ENCODE measurements at regions not wholly inside any gene's neighbourhood (a gene's known extent, or its start where the extent isn't known, plus 50 kb on each side); places are given as distances from the start of the nearest gene placed in this dataset.

- TF ChIP-seq POLR2AphosphoS5 (IDR thresholded peaks at IDR 0.05; ENCODE audit: borderline replicate concordance, low read depth, low read length) (no peak), EZH2 (IDR thresholded peaks at IDR 0.05) (no peak), FOXP2 (optimal IDR thresholded peaks at IDR 0.05; ENCODE audit: control extremely low read depth, extremely low read length, insufficient read depth) (no peak)
Measured at GRCh38 chr13:87089391-87089790, 581.8 kb upstream of the SLITRK5 start.

All from SK-N-MC (cell line).